ENCODE measurements at regions not wholly inside any gene's neighbourhood (a gene's known extent, or its start where the extent isn't known, plus 50 kb on each side); places are given as distances from the start of the nearest gene placed in this dataset.
A peak's percentile ranks its signal among the peaks of the same experiment; 100 is the strongest.
"Not testable (repeated sequence)": the region's sequence is repeated elsewhere in the genome, so short reads cannot be mapped to it uniquely, and the experiment has no call there.

- no peak for TF ChIP-seq CTCF (IDR thresholded peaks at IDR 0.05)
- peaks cover 6% of the 10 kb centered on the region for H3K9me3 ChIP-seq
- intact Hi-C loops (cut with DNase I, micrococcal nuclease): no loop called here
These were observed 93.8 kb downstream of the TNFRSF13B start for GRCh38 chr17:16878084-16878483.

GRCh38 chr17:16877099-16877498 is 94.8 kb downstream of the TNFRSF13B start:
- no peak for DNase-seq
- no peak for TF ChIP-seq CTCF (IDR thresholded peaks at IDR 0.05)

More at GRCh38 chr17:16878084-16878483, 93.8 kb downstream of the TNFRSF13B start:
- no peaks in the 10 kb centered on the region for H3K36me3 ChIP-seq (ENCODE audit: low read depth)
- ATAC-seq (no peak), DNase-seq (peak in 1 of 3 donors; percentile 8)
- no peak overlapping the region for H3K4me3 ChIP-seq
- no peaks in the 10 kb centered on the region for H3K4me1 ChIP-seq (ENCODE audit: low read depth)

GRCh38 chr17:16875662-16876061 is 96.3 kb downstream of the TNFRSF13B start:
- no peaks in the 10 kb centered on the region for H3K4me1 ChIP-seq (ENCODE audit: low read depth)
- TF ChIP-seq CTCF (IDR thresholded peaks at IDR 0.05): no peak
- ATAC-seq (no peak), DNase-seq (no peak)
- no peaks in the 10 kb centered on the region for H3K36me3 ChIP-seq (ENCODE audit: low read depth)
- H3K9me3 ChIP-seq: peaks cover 6% of the 10 kb centered on the region
- intact Hi-C loops (cut with DNase I, micrococcal nuclease): no loop called here
- H3K4me3 ChIP-seq: no peak overlapping the region

More at GRCh38 chr17:16877099-16877498, 94.8 kb downstream of the TNFRSF13B start:
- intact Hi-C loops (cut with DNase I, micrococcal nuclease): no loop called here
- H3K9me3 ChIP-seq: peaks cover 6% of the 10 kb centered on the region
- H3K4me1 ChIP-seq (ENCODE audit: low read depth): no peaks in the 10 kb centered on the region
- ATAC-seq: no peak
- no peak overlapping the region for H3K4me3 ChIP-seq
- no peaks in the 10 kb centered on the region for H3K36me3 ChIP-seq (ENCODE audit: low read depth)

GRCh38 chr17:16874216-16874615 is 97.7 kb downstream of the TNFRSF13B start:
- DNase-seq: peak in 1 of 3 donors; percentile 16
- H3K4me1 ChIP-seq (ENCODE audit: low read depth); ATAC-seq; H3K9me3 ChIP-seq; H3K4me3 ChIP-seq; H3K36me3 ChIP-seq (ENCODE audit: low read depth); intact Hi-C loops (cut with DNase I, micrococcal nuclease): not testable (repeated sequence)

GRCh38 chr17:16873174-16874035 is 98.5 kb downstream of the TNFRSF13B start:
- intact Hi-C loops (cut with DNase I, micrococcal nuclease): no loop called here

More at GRCh38 chr17:16873174-16874035, 98.5 kb downstream of the TNFRSF13B start:
- DNase-seq: peak; percentile 51 to 57 (median 51)
- no peaks in the 10 kb centered on the region for H3K36me3 ChIP-seq (ENCODE audit: low read depth)
- H3K4me3 ChIP-seq: no peak overlapping the region
- peak; percentile 40 for TF ChIP-seq CTCF (IDR thresholded peaks at IDR 0.05)
- peak; percentile 80 for ATAC-seq
- H3K4me1 ChIP-seq (ENCODE audit: low read depth): no peaks in the 10 kb centered on the region
- H3K9me3 ChIP-seq: peaks cover 6% of the 10 kb centered on the region
